Mucosa of descending colon (tissue), 3 donors: ENCODE measurements at regions not wholly inside any gene's neighbourhood (a gene's known extent, or its start where the extent isn't known, plus 50 kb on each side); places are given as distances from the start of the nearest gene placed in this dataset.

Experiments
- ATAC-seq: fragments of 200-7000 bp; cut with Tn5 transposase; one replicate; pipeline ENCODE4 v1.9.1; 2020; ENCODE audit warnings: mild to moderate bottlenecking, moderate library complexity
- DNase-seq, 3 donors: peaks; one replicate each; pipeline ENCODE4 v3.0.0-alpha.2; 2020
- H3K36me3 ChIP-seq: fragments of 200-600 bp; one replicate; pipeline ENCODE4 v1.8.0; 2021; ENCODE audit warnings: low read depth, mild to moderate bottlenecking
- H3K4me1 ChIP-seq: fragments of 200-600 bp; one replicate; pipeline ENCODE4 v1.8.0; 2021; ENCODE audit warnings: low read depth, mild to moderate bottlenecking
- H3K4me3 ChIP-seq: fragments of 200-600 bp; one replicate; pipeline ENCODE4 v1.8.0; 2021; ENCODE audit warnings: mild to moderate bottlenecking
- H3K9me3 ChIP-seq: fragments of 200-600 bp; one replicate; pipeline ENCODE4 v1.8.0; 2021; ENCODE audit warnings: mild to moderate bottlenecking
- CTCF ChIP-seq: fragments of 200-600 bp; IDR thresholded peaks from one replicate; pipeline ENCODE4 v1.8.0; 2022; ENCODE audit warnings: antibody characterized with exemption, mild to moderate bottlenecking
- intact Hi-C, 2 donors: fragments of 100-400 bp; cut with DNase I in 1 of 2; cut with micrococcal nuclease in 1 of 2; formaldehyde crosslinking; loops; one replicate each; pipeline versions ENCODE4 v1.11.0 to v1.11.1; 2022; cut with DNase I, micrococcal nuclease
- donor health status: DM: no; HTN: no; CAD: no; lungs with moderate emphysema.
- donor health status: DM: no; HTN: no; CAD: no.
- donor health status: DM: no; HTN: yes; CAD: no.

GRCh38 chr7:140237390-140237789 lies 60.6 kb upstream of the KDM7A start:
- Histone ChIP-seq H3K36me3 (no peaks in the 10 kb centered on the region), H3K4me3 (no peak overlapping the region), H3K9me3 (no peaks in the 10 kb centered on the region), H3K4me1 (peaks cover 73% of the 10 kb centered on the region)
- DNase-seq (no peak), ATAC-seq (no peak)
- TF ChIP-seq CTCF: no peak
- intact Hi-C loops: loop anchor here in 1 of 2 donors (10.0 kb wide), 1 partner anchor 63 kb away; the partner anchor contains the start of gene KDM7A

GRCh38 chr7:140236626-140237025 lies 59.8 kb upstream of the KDM7A start:
- peaks cover 76% of the 10 kb centered on the region for H3K4me1 ChIP-seq
- no peak for ATAC-seq
- intact Hi-C loops: loop anchor here in 1 of 2 donors (10.0 kb wide), 1 partner anchor 62 kb away; the partner anchor contains the start of gene KDM7A
- DNase-seq: no peak
- no peaks in the 10 kb centered on the region for H3K36me3 ChIP-seq
- no peak for TF ChIP-seq CTCF
- H3K9me3 ChIP-seq: no peaks in the 10 kb centered on the region
- no peak overlapping the region for H3K4me3 ChIP-seq

DNA sequence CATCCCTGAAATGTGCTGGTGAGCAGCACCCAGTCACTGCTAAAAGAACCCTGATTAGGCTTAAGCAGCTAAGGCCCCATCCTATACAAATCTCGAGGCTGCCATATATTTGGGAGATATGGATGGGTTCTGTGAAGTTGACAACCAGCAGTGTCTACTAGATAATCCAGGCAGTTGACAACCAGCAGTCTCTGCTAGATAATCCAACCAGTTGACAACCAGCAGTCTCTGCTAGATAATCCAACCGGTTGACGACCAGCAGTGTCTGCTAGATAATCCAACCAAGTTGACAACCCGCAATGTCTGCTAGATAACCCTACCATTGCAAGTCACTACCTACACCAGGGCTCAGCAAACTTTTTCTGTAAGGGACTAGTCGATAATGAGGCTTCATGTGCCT lies 58.3 kb upstream of the KDM7A start:
- no peak overlapping the region for H3K4me3 ChIP-seq
- intact Hi-C loops: loop anchor here in 1 of 2 donors (10.0 kb wide), 1 partner anchor 60 kb away; the partner anchor contains the start of gene KDM7A
- H3K4me1 ChIP-seq: peaks cover 62% of the 10 kb centered on the region
- DNase-seq (no peak), ATAC-seq (no peak)
- no peak for TF ChIP-seq CTCF
- no peaks in the 10 kb centered on the region for H3K9me3 ChIP-seq
- H3K36me3 ChIP-seq: no peaks in the 10 kb centered on the region

- no peak for TF ChIP-seq CTCF
- no peaks in the 10 kb centered on the region for H3K36me3 ChIP-seq
- intact Hi-C loops: loop anchor here in 1 of 2 donors (10.0 kb wide), 1 partner anchor 58 kb away; the partner anchor contains the start of gene KDM7A
- H3K4me1 ChIP-seq: peaks cover 43% of the 10 kb centered on the region
- H3K4me3 ChIP-seq: no peak overlapping the region
- no peaks in the 10 kb centered on the region for H3K9me3 ChIP-seq
- DNase-seq (no peak), ATAC-seq (no peak)
These were observed 56.5 kb upstream of the KDM7A start for GRCh38 chr7:140232957-140233917.

DNA sequence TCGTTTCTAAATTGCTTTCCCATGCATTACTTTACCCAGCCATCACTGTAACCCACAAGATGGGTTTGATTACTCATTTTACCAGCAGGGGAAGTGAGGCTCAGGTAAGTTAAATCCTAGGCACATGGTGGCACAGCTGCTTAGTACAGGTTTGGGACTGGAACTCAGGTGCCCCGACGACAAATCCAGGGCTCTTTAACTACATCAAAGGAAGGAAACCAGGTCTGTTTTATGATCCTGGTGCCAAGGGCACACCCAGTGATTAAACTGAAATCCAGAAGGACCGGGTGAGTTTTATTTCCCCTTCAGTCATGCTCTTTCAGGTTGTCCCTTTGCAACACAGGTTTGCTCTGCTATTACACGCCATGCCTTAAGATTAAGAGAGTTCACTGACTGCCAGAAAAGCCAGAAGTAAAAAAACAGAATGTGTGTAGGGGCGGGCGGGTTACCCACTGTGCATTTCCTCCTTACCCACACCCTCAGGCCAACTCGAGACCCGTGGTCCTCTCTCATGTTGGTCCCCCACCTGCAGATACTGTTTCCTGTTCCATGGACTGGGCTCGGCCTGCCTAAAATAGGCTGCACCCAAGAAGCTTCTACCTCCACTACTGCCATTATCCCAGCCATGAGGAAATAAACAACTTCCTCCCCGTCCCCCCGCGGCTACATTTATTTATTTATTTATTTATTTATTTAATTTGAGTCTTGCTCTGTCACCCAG lies 55.1 kb upstream of the KDM7A start:
- TF ChIP-seq CTCF: no peak
- peak; percentile 58 for ATAC-seq

More for the DNA sequence above, 55.1 kb upstream of the KDM7A start:
- Histone ChIP-seq H3K9me3 (no peaks in the 10 kb centered on the region), H3K4me3 (no peak overlapping the region), H3K36me3 (no peaks in the 10 kb centered on the region), H3K4me1 (peaks cover 35% of the 10 kb centered on the region)
- DNase-seq: peak; percentile 69 to 78 (median 70)
- intact Hi-C loops: loop anchor here in 1 of 2 donors (10.0 kb wide), 1 partner anchor 57 kb away; the partner anchor contains the start of gene KDM7A
